DOHH2 (cell line): ENCODE measurements at regions not wholly inside any gene's neighbourhood (a gene's known extent, or its start where the extent isn't known, plus 50 kb on each side); places are given as distances from the start of the nearest gene placed in this dataset.

Experiments used
- EZH2phosphoT487 ChIP-seq: fragments of 200-600 bp; sonication (generic); IDR thresholded peaks from 2 replicates; pipeline ENCODE4 v1.6.1; 2017; ENCODE audit warnings: borderline replicate concordance, mild to moderate bottlenecking, antibody characterized with exemption, low read length, moderate library complexity, mixed read lengths
- TF ChIP-seq, protein P1 (sequence below): fragments of 200-600 bp; sonication (generic); IDR thresholded peaks from one replicate; pipeline ENCODE4 v1.5.1; 2014; ENCODE audit warnings: antibody characterized with exemption, mild to moderate bottlenecking, low read depth, low read length; ENCODE audit not compliant: poor library complexity, severe bottlenecking

DNA sequence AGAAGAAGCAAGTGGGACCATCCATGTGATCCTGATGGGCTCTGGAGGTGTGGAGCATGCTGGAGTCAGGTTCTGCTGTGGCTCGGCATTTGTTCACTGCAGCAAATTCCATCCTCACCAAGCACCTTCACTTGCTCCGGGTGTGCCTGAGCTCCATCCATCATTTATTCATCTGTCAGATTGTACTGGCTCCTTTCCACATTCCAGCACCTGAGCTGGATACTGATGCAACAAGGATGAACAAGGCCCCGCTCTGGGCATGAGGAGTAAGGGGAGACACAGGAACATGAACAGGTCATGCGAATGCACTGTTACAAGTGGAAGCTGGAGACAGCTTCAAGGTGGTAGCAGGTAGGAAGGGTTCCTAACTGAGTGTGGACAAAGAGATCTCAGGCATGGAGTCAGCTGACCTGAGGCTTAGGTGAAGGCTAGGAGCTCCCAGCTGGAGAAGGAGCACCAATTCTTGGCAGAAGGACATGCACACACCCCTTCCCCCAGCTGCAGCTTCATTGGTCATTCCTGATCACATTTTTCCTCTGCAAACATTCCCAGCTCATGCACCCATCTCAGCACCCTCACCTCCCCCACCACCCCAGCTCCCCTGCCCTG, 133.7 kb upstream of the ZMIZ1 start:
- TF ChIP-seq, protein P1, sequence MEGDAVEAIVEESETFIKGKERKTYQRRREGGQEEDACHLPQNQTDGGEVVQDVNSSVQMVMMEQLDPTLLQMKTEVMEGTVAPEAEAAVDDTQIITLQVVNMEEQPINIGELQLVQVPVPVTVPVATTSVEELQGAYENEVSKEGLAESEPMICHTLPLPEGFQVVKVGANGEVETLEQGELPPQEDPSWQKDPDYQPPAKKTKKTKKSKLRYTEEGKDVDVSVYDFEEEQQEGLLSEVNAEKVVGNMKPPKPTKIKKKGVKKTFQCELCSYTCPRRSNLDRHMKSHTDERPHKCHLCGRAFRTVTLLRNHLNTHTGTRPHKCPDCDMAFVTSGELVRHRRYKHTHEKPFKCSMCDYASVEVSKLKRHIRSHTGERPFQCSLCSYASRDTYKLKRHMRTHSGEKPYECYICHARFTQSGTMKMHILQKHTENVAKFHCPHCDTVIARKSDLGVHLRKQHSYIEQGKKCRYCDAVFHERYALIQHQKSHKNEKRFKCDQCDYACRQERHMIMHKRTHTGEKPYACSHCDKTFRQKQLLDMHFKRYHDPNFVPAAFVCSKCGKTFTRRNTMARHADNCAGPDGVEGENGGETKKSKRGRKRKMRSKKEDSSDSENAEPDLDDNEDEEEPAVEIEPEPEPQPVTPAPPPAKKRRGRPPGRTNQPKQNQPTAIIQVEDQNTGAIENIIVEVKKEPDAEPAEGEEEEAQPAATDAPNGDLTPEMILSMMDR: no peak
- no peak for TF ChIP-seq EZH2phosphoT487
